ENCODE measurements at regions not wholly inside any gene's neighbourhood (a gene's known extent, or its start where the extent isn't known, plus 50 kb on each side); places are given as distances from the start of the nearest gene placed in this dataset.
"Not testable (repeated sequence)": the region's sequence is repeated elsewhere in the genome, so short reads cannot be mapped to it uniquely, and the experiment has no call there.

DNA sequence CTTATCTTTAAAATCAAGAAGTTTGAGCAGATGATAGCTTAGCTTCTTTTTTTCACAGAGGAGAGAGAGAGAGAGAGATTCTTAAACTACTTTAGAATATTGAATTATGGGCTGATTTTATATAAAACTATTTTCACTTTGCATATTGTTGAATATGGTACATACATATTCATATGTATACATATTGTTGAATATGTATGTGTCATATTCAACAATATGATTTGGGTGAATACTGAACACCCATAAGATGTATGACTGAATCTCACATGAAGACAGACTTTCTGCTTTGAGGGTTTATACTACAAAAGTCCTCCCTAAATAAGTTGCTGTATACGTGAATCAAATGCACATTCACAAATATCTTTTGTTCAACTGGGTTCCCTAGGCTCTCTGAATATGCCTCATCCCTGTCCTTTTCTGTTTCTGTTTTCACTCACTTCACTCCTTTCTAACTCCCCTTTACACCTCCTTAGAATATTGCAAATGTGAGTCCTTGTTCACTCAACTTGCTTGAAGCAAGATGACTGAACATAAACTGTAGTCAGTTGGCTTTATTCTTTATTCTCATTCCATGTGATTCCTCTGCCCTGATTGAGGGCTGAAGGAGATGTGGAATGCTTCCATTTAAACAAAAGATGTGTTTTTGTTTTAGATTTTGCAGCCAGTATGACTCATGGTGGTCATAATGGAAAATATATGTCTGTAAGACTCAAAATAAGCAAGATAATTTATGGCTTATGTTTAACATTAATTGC lies 225.4 kb upstream of the DAB2 start:
- no peak for DNase-seq (ENCODE audit: low spot score)

DNA sequence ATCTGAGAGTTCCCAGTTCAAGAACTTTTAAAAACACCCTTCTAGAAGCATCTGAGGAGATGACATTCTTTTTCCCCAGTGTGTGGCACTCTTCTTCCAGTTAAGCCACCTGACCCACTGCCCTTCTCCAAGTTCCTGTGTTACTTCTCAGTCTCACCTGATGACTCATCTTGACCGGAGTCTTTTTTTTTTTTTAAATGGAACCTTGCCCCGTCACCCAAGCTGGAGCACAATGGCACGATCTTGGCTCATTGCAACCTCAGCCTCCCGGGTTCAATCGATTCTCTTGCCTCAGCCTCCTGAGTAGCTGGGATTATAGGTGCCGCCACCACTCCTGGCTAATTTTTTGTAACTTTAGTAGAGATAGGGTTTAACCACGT lies 224.1 kb upstream of the DAB2 start:
- no peak for DNase-seq (ENCODE audit: low spot score)

DNA sequence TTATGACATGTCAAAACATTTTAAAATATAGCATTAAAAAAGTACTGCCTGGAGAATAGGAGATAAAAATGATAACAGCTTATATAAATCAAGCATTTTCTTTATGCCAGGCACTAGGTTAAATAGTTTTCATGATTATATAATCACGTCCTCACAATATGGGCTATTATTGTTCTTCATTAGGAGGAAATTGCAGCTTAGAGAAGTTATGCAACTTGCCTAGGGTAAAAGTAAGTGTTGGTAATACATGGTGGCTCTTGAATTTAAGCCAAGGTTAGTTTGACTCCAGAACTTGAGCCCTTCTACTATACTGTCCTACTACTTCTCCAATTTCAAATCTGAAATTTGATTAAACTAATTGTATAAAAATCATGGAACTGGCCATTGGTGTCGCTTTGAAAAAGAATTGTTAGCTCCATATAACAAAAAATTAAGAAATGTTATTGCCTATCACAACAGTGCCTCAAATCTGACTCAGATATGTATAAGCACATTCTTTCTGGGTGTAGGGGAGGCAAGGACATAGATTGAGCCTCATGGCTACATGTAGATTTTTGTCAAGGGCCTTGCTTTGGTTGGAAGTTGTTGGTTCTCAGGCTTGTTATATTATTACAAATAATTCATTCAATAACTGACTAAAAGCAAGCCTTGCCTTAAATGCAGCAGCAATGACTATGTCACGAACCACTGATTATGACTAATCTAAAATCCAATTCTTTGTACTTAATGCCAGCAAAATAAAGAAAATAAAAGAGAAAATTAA lies 223.5 kb upstream of the DAB2 start:
- DNase-seq (ENCODE audit: low spot score) = no peak

DNA sequence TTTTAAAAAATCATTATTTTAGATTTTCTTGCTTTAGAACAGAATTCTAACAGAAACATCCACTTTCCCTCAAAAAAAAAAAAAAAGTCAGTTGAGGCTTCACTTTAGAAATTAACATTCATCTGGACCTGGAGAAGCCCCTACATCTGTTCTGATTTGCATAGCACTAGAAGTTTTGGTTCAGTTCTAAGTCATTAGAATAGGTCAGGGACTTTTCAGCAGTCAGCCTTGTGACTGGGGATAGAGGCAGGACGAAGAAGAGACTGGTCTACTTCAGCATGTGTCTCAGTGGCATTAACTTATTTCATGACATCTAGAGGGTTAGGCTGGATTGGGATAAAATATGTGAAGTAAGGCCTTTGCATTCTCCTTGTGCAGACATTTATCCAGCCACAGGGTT lies 215.8 kb upstream of the DAB2 start:
- DNase-seq (ENCODE audit: low spot score) = no peak

DNA sequence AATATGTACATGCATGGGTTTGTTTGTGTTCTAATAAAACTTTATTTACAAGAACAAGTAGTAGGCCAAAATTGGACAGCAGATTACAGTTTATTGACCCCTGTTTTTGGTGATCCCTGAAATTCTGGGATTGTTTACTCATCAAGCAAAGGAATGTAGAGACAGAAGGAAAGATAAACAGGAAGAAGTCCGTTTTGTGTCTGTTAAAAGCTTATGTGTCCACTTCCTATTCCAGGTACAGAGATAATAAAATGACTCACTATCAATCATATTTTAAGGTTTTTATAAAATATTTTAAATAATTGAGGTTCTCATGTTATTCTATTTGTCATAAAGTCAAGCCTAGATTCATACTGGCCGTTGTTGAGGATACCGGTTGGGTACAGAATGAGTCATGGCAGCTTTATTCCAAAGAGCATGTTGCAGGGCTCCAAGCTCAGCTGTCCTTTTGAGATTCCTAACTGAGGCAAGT lies 214.9 kb upstream of the DAB2 start:
- no peak for DNase-seq (ENCODE audit: low spot score)

DNA sequence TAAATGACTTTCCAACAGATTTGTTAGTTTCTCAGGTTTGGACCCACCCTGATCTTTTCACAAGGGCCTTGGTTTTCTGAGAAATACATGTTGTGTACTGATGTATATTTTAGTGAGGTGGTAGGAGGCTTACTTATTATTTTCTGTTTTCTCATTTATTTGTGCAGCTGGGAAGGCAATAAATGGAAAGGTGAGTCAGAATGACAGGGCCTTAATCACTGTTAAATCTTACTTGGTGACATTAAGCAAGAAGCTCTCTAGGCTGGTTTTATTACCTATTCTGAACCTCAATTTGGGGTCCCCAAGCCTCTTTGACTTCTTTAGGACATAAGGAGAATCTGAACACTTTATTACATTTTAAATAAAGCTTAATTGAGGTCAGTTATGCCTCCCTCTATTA lies 214.0 kb upstream of the DAB2 start:
- no peak for DNase-seq (ENCODE audit: low spot score)

DNA sequence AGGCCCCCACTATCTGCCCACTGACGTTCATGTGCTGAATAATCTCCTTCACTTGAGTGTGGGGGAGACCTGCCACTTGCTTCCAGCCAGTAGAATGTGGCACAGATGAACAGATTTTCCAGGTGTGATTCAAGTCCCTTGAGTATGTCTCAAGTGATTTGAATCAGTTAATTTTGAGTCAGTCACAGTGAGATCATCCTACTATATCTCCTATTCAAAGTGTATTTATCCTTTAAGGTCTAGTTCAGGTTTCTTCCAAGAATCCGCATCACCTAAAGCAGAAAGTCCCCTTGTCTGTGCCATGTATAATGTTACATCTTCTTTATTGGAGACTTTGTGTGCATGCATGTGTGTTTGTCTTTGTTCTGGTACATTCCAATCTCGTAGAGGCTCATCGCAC lies 208.3 kb upstream of the DAB2 start:
- no peak for DNase-seq (ENCODE audit: low spot score)

DNA sequence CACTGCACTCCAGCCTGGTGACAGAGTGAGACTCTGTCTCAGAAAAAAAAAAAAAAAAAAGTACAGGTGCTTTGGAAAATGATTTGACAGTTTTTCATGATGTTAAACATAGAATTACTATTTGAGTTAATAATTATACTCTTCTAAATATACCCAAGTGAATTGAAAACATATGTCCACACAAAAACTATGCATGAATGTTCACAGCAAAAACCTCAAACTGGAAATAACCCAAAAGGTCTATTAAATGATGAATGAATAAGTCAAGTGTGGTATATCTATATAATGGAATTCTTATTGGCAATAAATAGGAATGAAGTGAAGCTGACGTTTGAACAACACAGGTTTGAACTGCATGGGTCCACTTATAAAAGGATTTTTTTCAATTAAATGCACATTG lies 207.2 kb upstream of the DAB2 start:
- DNase-seq (ENCODE audit: low spot score) = no peak

DNA sequence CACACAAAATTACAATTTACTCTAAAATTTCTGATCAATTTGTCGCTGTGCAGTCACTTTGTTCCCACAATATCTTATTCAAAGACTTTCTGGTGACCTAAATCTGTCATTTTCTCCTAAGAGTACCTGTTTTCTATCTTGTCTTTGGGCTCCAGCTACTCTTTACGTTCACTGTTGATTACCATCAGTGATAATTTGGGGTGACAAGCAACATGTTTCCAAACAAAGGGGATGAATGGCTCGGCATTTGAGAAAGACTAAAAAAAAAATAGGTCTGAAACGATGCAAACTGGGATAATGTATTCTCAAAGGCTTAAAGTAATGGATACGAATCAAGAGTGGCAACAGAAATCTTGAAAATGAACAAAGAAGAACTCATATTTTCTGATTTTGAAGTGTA lies 205.2 kb upstream of the DAB2 start:
- no peak for DNase-seq (ENCODE audit: low spot score)

DNA sequence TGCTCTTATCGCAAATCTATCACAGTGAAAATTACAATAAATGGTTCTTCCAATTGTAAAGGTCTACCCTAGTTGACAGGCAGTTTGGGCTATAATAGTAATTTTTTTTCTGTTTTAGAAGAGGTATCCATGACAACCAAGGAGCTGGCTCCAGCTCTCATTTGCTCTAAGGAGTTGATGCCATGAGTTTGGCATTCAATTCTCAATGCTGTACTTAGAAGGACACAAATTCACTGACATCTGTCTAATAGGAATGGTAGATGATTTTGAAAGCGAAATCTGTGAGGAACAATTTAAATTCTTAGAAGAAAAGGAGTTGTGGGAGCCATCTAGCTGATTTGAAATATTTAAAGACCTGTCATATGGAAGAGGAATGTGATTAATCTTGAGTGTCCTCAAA lies 203.6 kb upstream of the DAB2 start:
- no peak for DNase-seq (ENCODE audit: low spot score)

DNA sequence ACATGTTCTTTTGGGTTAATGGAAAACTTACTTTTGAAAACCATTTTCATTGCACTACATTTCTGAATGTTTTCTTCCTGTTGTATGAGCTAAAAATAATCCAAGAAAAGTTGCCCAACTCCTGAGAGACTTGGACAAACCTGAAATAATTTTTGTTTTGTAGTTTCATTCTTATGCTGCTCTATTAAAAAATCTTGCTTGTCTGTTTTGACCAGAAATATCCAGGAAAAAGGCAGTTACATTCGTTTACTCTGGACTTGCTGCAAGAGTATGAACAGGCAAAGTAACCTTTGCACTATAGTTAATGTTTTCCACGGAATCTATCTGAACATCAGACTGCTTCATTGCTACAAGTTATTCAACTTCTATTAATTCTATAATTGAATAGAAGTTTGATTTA lies 200.1 kb upstream of the DAB2 start:
- DNase-seq (ENCODE audit: low spot score) = no peak

DNA sequence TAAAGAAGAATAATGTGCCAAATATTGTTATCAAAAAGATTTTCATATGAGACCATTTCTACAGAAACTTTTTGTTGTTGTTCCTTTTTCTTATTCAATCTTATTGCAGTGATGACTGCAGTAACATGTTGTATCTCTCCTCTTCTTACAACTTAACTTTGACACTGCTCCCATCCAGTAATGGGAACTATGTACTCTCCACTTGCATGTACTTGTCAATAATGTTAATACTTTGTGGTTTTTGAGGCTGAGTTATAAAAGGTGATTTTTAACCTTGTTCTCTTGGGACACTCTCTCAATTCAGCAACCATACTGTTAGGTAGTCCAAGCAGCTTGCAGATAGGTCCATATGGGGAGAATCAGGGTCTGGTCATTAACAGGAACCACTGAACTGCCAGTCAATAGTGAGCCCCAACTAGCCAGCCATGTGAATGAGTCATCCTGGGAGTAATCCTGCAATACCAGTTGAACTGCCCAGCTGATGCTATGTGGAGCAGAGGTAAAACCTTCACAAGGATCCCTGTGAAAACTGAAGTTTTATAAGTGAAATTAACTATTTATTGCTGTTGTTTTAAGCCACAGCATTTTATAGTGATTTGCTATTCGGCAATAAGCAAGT lies 199.6 kb upstream of the DAB2 start:
- DNase-seq (ENCODE audit: low spot score) = peak; percentile 70

DNA sequence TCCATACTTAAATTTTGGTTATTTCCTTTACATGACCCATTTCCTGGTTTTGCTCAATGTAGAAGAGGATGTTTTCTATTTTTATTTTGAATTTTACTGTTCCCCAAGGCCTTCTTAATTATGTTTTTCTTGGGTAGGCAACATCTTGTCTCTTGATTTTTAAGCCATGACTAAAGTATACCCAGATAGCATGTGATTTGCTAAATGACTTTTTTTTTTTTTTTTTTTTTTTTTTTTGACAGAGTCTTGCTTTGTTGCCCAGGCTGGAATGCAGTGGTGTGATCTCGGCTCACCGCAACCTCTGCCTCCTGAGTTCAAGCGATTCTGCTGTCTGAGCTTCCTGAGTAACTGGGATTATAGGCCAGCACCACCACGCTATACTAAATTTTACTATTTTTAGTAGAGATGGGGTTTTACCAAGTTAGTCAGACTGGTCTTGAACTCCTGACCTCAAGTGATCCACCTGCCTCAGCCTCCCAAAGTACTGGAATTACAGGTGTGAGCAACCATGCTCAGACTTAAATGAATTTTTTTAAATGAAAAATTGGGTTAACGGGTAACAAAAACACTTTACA lies 198.6 kb upstream of the DAB2 start:
- no peak for DNase-seq (ENCODE audit: low spot score)

DNA sequence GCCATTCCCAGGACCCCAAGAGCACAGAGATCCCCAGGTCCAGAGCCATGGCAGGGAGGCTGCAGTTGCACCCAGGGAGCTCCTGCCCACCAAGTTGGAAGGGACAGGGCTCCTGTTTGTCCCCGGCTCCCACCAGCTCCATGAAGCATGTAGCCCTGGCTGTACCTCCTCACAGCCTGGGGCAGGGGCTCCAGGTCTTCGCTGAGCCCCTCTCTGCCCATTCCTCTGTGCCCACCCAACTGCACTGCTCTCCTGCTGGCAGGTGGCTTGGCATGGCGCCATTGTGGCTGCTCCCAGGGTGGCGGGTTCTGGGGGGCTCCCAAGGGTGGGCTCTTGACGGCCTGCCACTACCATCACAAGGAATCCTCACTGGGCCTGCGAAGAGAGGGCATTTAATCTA lies 197.5 kb upstream of the DAB2 start:
- no peak for DNase-seq (ENCODE audit: low spot score)

DNA sequence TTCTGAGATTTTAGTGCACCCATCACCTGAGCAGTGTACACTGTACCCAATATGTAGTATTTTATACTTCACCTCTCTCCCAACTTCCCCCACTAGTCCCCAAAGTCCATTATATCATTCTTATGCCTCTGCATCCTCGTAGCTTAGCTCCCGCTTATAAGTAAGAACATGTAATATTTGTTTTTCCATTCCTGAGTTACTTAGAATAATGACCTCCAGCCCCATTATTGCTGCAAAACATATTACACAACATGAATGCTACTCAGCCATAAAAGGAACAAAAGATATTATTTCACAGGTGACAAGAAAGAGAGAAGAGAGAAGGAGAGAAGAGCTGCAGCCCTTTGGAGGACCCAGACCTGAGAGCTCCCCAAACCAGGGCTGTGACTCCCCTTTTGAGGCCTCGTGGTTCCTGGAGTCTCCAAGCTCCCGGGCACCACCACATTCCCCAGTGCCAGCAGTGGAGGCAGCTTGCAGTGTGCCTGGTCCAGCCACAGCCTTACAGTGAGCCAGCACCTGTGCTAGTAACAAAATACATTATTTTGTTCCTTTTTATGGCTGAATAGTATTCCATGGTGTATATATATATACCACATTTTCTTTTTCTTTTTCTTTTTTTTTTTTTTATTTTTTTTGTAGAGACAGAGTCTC lies 194.5 kb upstream of the DAB2 start:
- no peak for DNase-seq (ENCODE audit: low spot score)

DNA sequence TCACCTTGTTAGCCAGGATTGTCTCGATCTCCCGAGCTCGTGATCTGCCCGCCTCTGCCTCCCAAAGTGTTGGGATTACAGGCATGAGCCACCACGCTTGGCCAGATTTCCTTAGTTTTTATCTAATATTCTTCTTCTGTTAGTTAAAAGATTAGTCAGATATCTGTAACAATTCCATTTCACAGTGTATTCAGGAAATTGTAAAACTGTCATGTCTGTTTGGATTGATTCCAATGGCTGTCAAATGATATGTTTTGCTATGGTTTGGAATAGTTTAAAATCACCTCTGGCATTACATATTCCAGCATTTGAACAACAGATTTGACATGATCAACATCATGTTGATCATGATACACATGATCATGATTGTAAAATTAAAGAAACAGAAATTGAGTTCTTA lies 193.6 kb upstream of the DAB2 start:
- DNase-seq (ENCODE audit: low spot score) = no peak

DNA sequence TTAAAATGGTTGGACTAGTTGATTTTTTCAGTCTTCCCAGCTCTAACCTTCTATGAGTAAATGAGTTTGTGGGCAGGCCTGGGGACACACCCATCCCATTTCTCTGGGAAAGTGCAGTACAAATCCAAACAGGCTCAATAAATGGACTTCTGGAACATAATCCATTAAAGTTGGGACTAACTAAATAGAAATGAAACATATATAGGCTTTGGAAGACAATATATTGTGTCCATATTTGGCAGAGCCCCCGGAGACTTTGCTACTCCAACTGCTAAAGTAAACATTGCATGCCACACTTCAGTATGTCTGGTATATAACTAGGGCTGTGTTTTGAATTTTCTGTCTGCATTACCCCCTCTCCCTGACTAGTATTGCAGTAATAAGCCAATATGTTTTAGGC lies 191.4 kb upstream of the DAB2 start:
- no peak for DNase-seq (ENCODE audit: low spot score)

DNA sequence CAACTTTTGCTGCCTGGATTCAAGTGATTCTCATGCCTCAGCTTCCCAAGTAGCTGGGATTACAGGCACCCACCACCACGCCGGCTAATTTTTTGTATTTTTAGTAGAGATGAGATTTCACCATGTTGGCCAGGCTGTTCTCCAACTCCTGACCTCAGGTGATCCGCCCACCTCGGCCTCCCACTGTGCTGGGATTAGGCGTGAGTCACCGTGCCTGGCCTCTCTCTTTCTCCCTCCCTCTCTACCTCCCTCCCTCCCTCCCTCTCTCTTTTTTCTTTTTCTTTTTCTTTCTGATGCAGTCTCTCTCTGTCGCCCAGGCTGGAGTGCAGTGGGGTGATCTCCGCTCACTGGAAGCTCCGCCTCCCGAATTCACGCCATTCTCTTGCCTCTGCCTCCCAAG lies 186.3 kb upstream of the DAB2 start:
- DNase-seq (ENCODE audit: low spot score) = not testable (repeated sequence)

DNA sequence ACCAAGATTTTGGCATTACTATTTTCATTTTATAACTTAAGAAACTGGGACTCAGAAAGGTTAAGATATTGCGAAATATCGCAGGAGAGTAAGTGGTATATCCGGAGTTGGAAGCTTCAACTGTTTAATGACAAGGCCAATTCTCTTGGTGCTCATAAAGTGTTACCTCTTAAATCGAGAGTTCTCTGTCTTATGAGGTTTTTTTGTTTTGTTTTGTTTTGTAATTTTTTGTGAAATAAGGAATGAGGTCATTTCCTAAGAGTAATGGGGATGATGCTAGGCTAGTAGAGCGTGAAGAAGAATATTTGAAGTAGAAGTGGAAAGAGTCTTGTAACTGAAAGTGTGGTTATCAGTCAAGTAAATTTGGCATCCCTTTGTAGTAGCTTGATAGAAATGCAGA lies 183.2 kb upstream of the DAB2 start:
- no peak for DNase-seq (ENCODE audit: low spot score)

DNA sequence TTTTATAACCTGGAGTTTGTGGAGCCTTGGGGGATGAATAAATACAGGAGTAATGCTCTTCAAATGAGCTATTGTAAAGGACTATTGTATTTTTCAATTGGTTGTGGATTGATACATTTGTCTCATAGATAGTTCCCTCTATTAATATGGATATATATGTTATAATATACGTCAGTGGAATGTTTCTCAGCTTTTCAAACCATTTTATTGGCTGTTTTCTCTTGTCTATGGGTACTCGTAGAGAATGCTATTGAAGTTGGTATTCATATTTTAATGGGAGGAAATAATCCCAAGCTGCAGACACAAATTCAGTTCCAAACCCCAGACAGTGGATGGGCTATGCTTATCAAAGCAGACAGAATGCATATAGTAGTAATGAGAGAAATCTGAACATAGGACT lies 181.8 kb upstream of the DAB2 start:
- DNase-seq (ENCODE audit: low spot score) = no peak

DNA sequence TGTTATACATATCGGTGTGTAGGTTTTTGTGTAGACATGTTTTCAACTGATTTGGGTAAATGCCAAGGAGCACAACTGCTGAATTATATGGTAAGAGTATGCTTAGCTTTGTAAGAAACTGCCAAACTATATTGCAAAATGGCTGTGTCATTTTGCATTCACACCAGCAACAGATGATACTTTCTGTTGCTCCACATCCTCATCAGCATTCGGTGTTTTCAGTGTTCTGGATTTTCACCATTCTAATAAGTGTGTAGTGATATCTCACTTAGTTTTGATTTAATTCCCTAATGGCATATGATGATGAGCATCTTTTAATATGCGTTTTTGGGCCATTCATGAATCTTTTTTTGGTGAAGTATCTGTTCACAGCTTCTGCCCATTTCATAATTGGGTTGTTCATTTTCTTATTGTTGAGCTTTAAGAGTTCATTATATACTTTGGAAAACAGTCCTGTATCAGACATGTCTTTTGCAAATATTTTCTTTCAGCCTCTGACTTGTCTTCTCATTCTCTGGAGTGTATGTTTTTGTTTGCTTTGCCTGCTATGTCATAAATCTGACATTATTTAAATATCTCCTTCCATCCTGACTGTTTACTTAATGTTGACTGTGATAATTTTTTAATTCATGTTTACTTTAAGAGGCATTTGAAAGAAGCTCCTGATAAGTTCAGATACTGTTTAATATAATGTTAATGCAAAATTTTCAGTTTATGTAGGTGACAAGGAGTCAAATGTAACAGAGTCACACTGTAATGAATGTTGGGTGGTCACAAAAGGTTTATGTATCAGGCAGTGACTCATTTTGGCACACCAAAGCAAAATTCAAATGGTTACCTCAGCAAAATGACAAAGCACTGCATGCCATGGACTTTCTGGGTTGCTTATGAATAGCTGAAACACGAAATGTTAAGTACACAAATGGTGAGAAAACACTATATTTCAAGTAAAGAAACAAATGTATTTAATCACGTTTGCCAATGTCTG lies 181.1 kb upstream of the DAB2 start:
- DNase-seq (ENCODE audit: low spot score) = no peak

Data from ureter (tissue), 1 donor.